Karpas-422 (cell line): ENCODE measurements at regions not wholly inside any gene's neighbourhood (a gene's known extent, or its start where the extent isn't known, plus 50 kb on each side); places are given as distances from the start of the nearest gene placed in this dataset.
A peak's percentile ranks its signal among the peaks of the same experiment; 100 is the strongest.

Source experiments
- DNase-seq: peaks from one replicate; pipeline ENCODE4 v3.0.0-alpha.2; 2015
- H2AFZ ChIP-seq: fragments of 200-600 bp; sonication (generic); 2 replicates; pipeline ENCODE4 v1.6.1; 2014; ENCODE audit warnings: antibody characterized with exemption, low read length, mixed read lengths
- H3K27ac ChIP-seq: fragments of 200-600 bp; sonication (generic); 2 replicates; pipeline ENCODE4 v1.5.1; 2014; ENCODE audit warnings: mild to moderate bottlenecking, low read length, moderate library complexity
- H3K27me3 ChIP-seq: fragments of 200-600 bp; sonication (generic); 2 replicates; pipeline ENCODE4 v1.6.1; 2014; ENCODE audit warnings: low read length, mixed read lengths
- H3K36me3 ChIP-seq: fragments of 200-600 bp; sonication (generic); 2 replicates; pipeline ENCODE4 v1.6.1; 2014; ENCODE audit warnings: low read length, mixed read lengths; ENCODE audit not compliant: insufficient read depth
- H3K4me1 ChIP-seq: fragments of 200-600 bp; sonication (generic); 2 replicates; pipeline ENCODE4 v1.6.1; 2014; ENCODE audit warnings: mild to moderate bottlenecking, low read length, mixed read lengths
- H3K4me2 ChIP-seq: fragments of 200-600 bp; sonication (generic); 2 replicates; pipeline ENCODE4 v1.6.1; 2014; ENCODE audit warnings: low read length, low read depth, mild to moderate bottlenecking; ENCODE audit not compliant: poor library complexity, severe bottlenecking
- H3K4me3 ChIP-seq: fragments of 200-600 bp; sonication (generic); 2 replicates; pipeline ENCODE4 v1.5.1; 2014; ENCODE audit warnings: mild to moderate bottlenecking, antibody characterized with exemption, low read length, mixed read lengths
- H3K79me2 ChIP-seq: fragments of 200-600 bp; sonication (generic); 2 replicates; pipeline ENCODE4 v1.6.1; 2014; ENCODE audit warnings: mild to moderate bottlenecking, low read length, mixed read lengths
- H3K9ac ChIP-seq: fragments of 200-600 bp; sonication (generic); 2 replicates; pipeline ENCODE4 v1.6.0; 2014; ENCODE audit warnings: low read length
- H3K9me2 ChIP-seq: fragments of 200-600 bp; sonication (generic), shearing (Covaris generic); replicated peaks from 2 replicates; pipeline ENCODE4 v1.6.0; 2014; ENCODE audit warnings: mild to moderate bottlenecking, low read length, moderate library complexity; ENCODE audit not compliant: insufficient read depth
- H3K9me3 ChIP-seq: fragments of 300-700, 200-600 bp; sonication (generic); 2 replicates; pipeline ENCODE4 v1.6.1; 2014; ENCODE audit warnings: low read length, mixed read lengths
- H4K20me1 ChIP-seq: fragments of 200-600 bp; sonication (generic); 2 replicates; pipeline ENCODE4 v1.6.1; 2014; ENCODE audit warnings: mild to moderate bottlenecking, antibody characterized with exemption, low read length, low read depth; ENCODE audit not compliant: insufficient read depth

- H3K4me1 ChIP-seq: no peaks in the 10 kb centered on the region
- H3K79me2 ChIP-seq: no peaks in the 10 kb centered on the region
- H4K20me1 ChIP-seq: no peaks in the 10 kb centered on the region
- H3K9me3 ChIP-seq: no peaks in the 10 kb centered on the region
- no peaks in the 10 kb centered on the region for H3K36me3 ChIP-seq
- H3K4me2 ChIP-seq: no peak overlapping the region
- H3K9me2 ChIP-seq: no peaks in the 10 kb centered on the region
- H3K27me3 ChIP-seq: no peaks in the 10 kb centered on the region
- DNase-seq: no peak
- H3K4me3 ChIP-seq: no peak overlapping the region
- no peak overlapping the region for H3K9ac ChIP-seq
- no peak overlapping the region for H3K27ac ChIP-seq
- no peak overlapping the region for H2AFZ ChIP-seq
Measured at GRCh38 chr2:60281730-60282129, 271.7 kb downstream of the BCL11A start.

- H4K20me1 ChIP-seq: no peaks in the 10 kb centered on the region
- no peaks in the 10 kb centered on the region for H3K27me3 ChIP-seq
- H3K4me2 ChIP-seq: no peak overlapping the region
- no peak overlapping the region for H3K4me3 ChIP-seq
- no peak for DNase-seq
- H3K36me3 ChIP-seq: no peaks in the 10 kb centered on the region
- no peaks in the 10 kb centered on the region for H3K79me2 ChIP-seq
- no peak overlapping the region for H3K27ac ChIP-seq
- no peaks in the 10 kb centered on the region for H3K4me1 ChIP-seq
- H3K9me2 ChIP-seq: no peaks in the 10 kb centered on the region
- no peak overlapping the region for H2AFZ ChIP-seq
- H3K9ac ChIP-seq: no peak overlapping the region
- no peaks in the 10 kb centered on the region for H3K9me3 ChIP-seq
Measured at GRCh38 chr2:60280238-60280637, 273.2 kb downstream of the BCL11A start.

GRCh38 chr2:60278906-60279305 lies 274.5 kb downstream of the BCL11A start:
- H3K27ac ChIP-seq: no peak overlapping the region
- no peaks in the 10 kb centered on the region for H3K36me3 ChIP-seq
- H3K9me3 ChIP-seq: peaks cover 6% of the 10 kb centered on the region
- H4K20me1 ChIP-seq: no peaks in the 10 kb centered on the region
- no peaks in the 10 kb centered on the region for H3K79me2 ChIP-seq
- H3K4me1 ChIP-seq: no peaks in the 10 kb centered on the region
- no peak for DNase-seq
- H3K4me2 ChIP-seq: no peak overlapping the region
- no peaks in the 10 kb centered on the region; the same call in 1 of the 2 replicates for H3K27me3 ChIP-seq
- H3K9me2 ChIP-seq: no peaks in the 10 kb centered on the region
- H3K4me3 ChIP-seq: no peak overlapping the region
- H3K9ac ChIP-seq: no peak overlapping the region
- H2AFZ ChIP-seq: no peak overlapping the region

GRCh38 chr2:60275958-60276357 lies 277.5 kb downstream of the BCL11A start:
- no peaks in the 10 kb centered on the region for H3K4me1 ChIP-seq
- peak; percentile 57 for DNase-seq
- H3K27me3 ChIP-seq: no peaks in the 10 kb centered on the region; the same call in 1 of the 2 replicates
- H2AFZ ChIP-seq: no peak overlapping the region
- no peak overlapping the region for H3K9ac ChIP-seq
- no peaks in the 10 kb centered on the region for H4K20me1 ChIP-seq
- H3K36me3 ChIP-seq: no peaks in the 10 kb centered on the region
- no peak overlapping the region for H3K4me2 ChIP-seq
- peaks cover 6% of the 10 kb centered on the region for H3K9me3 ChIP-seq
- no peaks in the 10 kb centered on the region for H3K79me2 ChIP-seq
- no peaks in the 10 kb centered on the region for H3K9me2 ChIP-seq
- H3K4me3 ChIP-seq: no peak overlapping the region
- H3K27ac ChIP-seq: no peak overlapping the region

GRCh38 chr2:60273836-60274235 lies 279.6 kb downstream of the BCL11A start:
- Histone ChIP-seq H3K79me2 (no peaks in the 10 kb centered on the region), H3K4me3 (no peak overlapping the region), H3K9ac (no peak overlapping the region), H2AFZ (no peak overlapping the region), H3K4me1 (no peaks in the 10 kb centered on the region), H3K4me2 (no peak overlapping the region), H3K9me2 (no peaks in the 10 kb centered on the region), H4K20me1 (no peaks in the 10 kb centered on the region), H3K9me3 (peaks cover 6% of the 10 kb centered on the region), H3K27me3 (no peaks in the 10 kb centered on the region; the same call in 1 of the 2 replicates), H3K27ac (no peak overlapping the region), H3K36me3 (no peaks in the 10 kb centered on the region)
- DNase-seq: no peak

GRCh38 chr2:60271713-60272112 lies 281.7 kb downstream of the BCL11A start:
- DNase-seq: no peak
- no peaks in the 10 kb centered on the region; the same call in 1 of the 2 replicates for H3K27me3 ChIP-seq
- H3K4me2 ChIP-seq: no peak overlapping the region
- H3K9me3 ChIP-seq: peaks cover 6% of the 10 kb centered on the region
- no peaks in the 10 kb centered on the region for H3K4me1 ChIP-seq
- H3K4me3 ChIP-seq: no peak overlapping the region
- H3K79me2 ChIP-seq: no peaks in the 10 kb centered on the region
- H3K9ac ChIP-seq: no peak overlapping the region
- H3K27ac ChIP-seq: no peak overlapping the region
- H2AFZ ChIP-seq: no peak overlapping the region
- H4K20me1 ChIP-seq: no peaks in the 10 kb centered on the region
- H3K36me3 ChIP-seq: no peaks in the 10 kb centered on the region
- H3K9me2 ChIP-seq: no peaks in the 10 kb centered on the region

GRCh38 chr2:60271131-60271530 lies 282.3 kb downstream of the BCL11A start:
- Histone ChIP-seq H4K20me1 (no peaks in the 10 kb centered on the region), H3K9me3 (peaks cover 6% of the 10 kb centered on the region), H3K9me2 (no peaks in the 10 kb centered on the region), H3K4me1 (no peaks in the 10 kb centered on the region), H3K4me2 (no peak overlapping the region), H3K36me3 (no peaks in the 10 kb centered on the region), H3K9ac (no peak overlapping the region), H3K4me3 (no peak overlapping the region), H3K79me2 (no peaks in the 10 kb centered on the region), H3K27ac (no peak overlapping the region), H3K27me3 (no peaks in the 10 kb centered on the region; the same call in 1 of the 2 replicates), H2AFZ (no peak overlapping the region)
- DNase-seq: no peak

GRCh38 chr2:60268661-60269060 lies 284.8 kb downstream of the BCL11A start:
- H3K9me3 ChIP-seq: no peaks in the 10 kb centered on the region
- H3K4me3 ChIP-seq: no peak overlapping the region
- H3K27ac ChIP-seq: no peak overlapping the region
- H2AFZ ChIP-seq: no peak overlapping the region
- no peaks in the 10 kb centered on the region for H3K79me2 ChIP-seq
- H3K36me3 ChIP-seq: no peaks in the 10 kb centered on the region
- H3K4me1 ChIP-seq: no peaks in the 10 kb centered on the region
- no peak overlapping the region for H3K4me2 ChIP-seq
- DNase-seq: no peak
- H3K9me2 ChIP-seq: no peaks in the 10 kb centered on the region
- H4K20me1 ChIP-seq: no peaks in the 10 kb centered on the region
- H3K27me3 ChIP-seq: no peaks in the 10 kb centered on the region
- no peak overlapping the region for H3K9ac ChIP-seq

GRCh38 chr2:60268032-60268431 lies 285.4 kb downstream of the BCL11A start:
- H4K20me1 ChIP-seq: no peaks in the 10 kb centered on the region
- no peaks in the 10 kb centered on the region for H3K79me2 ChIP-seq
- no peaks in the 10 kb centered on the region for H3K4me1 ChIP-seq
- H3K36me3 ChIP-seq: no peaks in the 10 kb centered on the region
- no peak overlapping the region for H2AFZ ChIP-seq
- DNase-seq: no peak
- H3K4me2 ChIP-seq: no peak overlapping the region
- H3K27ac ChIP-seq: no peak overlapping the region
- H3K9me3 ChIP-seq: no peaks in the 10 kb centered on the region
- H3K9ac ChIP-seq: no peak overlapping the region
- no peaks in the 10 kb centered on the region for H3K9me2 ChIP-seq
- no peaks in the 10 kb centered on the region for H3K27me3 ChIP-seq
- H3K4me3 ChIP-seq: no peak overlapping the region
